Natural killer cell treated with Interleukin-12 subunit alpha and Interleukin-12 subunit beta and Interleukin-15 and Interleukin-18, amount 100 ng/mL, for 72 hours (primary cell): ENCODE measurements at regions not wholly inside any gene's neighbourhood (a gene's known extent, or its start where the extent isn't known, plus 50 kb on each side); places are given as distances from the start of the nearest gene placed in this dataset.

Experiments
- ATAC-seq, 2 donors: fragments of 150-1000 bp; cut with Tn5 transposase in 1 of 2; sonication (Bioruptor Pico), chemical (Tn5 transposase) in 1 of 2; 2 replicates each; pipeline ENCODE4 v1.10.0; 2021
- DNase-seq: peaks from one replicate; pipeline ENCODE4 v3.0.0; 2022; ENCODE audit warnings: low spot score
- H3K27ac Mint-ChIP-seq, 2 donors: 1 replicate in 1 of 2; 2 replicates in 1 of 2; pipeline ENCODE4 v1.8.0; 2022; ENCODE audit warnings: mixed read lengths in 2 of 2, mild to moderate bottlenecking in 1 of 2, moderate library complexity in 1 of 2
- H3K27me3 Mint-ChIP-seq, 2 donors: 1 replicate in 1 of 2; 2 replicates in 1 of 2; pipeline ENCODE4 v1.8.0; 2022; ENCODE audit warnings: mixed read lengths in 2 of 2
- H3K36me3 Mint-ChIP-seq: one replicate; pipeline ENCODE4 v1.8.0; 2022; ENCODE audit warnings: mixed read lengths
- H3K4me1 Mint-ChIP-seq, 2 donors: 1 replicate in 1 of 2; 2 replicates in 1 of 2; pipeline ENCODE4 v1.8.0; 2022; ENCODE audit warnings: low read depth in 2 of 2, mixed read lengths in 2 of 2, mild to moderate bottlenecking in 1 of 2
- H3K4me3 Mint-ChIP-seq: one replicate; pipeline ENCODE4 v1.8.0; 2022; ENCODE audit warnings: mixed read lengths
- H3K9me3 Mint-ChIP-seq: 2 replicates; pipeline ENCODE4 v1.8.0; 2022; ENCODE audit warnings: mixed read lengths

DNA sequence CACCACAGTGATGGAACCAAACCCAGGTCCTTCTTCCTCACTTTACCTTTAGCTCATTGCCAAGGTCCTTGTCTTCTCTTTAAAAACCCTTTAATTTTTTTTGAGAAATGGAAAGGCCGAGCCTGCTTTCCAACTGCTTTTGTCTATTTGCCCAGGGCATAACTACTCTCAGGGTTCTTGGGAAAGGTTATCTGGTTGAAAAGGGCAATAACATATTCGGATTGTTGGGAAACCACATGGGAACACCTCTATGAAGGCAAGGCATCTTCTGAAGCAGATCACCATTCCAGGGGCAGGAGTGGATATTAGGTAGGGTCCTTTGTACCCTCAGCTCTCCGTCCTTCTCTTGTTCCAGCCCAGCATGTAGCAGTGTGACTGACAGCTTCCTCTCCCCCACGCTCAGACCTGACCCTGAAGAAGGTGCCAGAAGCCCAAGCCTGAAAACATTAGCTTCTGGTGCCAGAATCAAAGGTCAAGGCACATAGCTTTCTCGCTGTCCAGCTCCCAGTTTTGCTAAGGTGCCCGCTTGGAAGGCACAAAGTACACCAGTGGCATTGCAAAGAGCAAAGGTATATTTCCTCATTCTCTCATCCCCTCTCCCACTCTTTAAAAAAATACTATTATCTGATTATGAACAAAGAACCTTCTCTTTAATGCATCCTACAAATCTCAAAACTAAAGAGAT, 123.2 kb upstream of the LINC00305 start:
- H3K9me3 Mint-ChIP-seq = peaks cover 22% of the 10 kb centered on the region
- ATAC-seq (no peak), DNase-seq (no peak)
- H3K36me3 Mint-ChIP-seq = no peaks in the 10 kb centered on the region
- no peaks in the 10 kb centered on the region for H3K4me1 Mint-ChIP-seq
- H3K4me3 Mint-ChIP-seq = no peak overlapping the region
- no peaks in the 10 kb centered on the region for H3K27me3 Mint-ChIP-seq
- no peak overlapping the region for H3K27ac Mint-ChIP-seq

DNA sequence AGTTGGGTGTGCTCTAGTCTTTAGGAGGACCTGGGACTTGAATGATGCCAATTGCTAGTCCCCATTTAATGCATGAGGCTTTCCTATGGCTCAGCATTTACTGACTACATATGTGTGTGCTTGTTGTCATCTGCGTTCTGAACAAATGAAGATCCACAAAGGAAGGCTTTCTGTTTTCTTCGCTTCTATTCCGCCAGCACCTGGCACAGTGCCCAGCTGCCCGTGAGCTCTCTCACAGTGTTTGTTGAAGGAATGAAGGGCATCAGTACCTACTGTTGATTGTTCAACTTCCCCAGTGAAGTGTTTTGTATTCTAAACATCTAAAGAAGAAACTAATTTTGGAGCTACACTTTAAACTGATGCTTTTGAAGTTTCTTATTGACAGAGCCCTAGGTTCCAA, 122.4 kb upstream of the LINC00305 start:
- Mint-ChIP-seq H3K27ac (no peak overlapping the region), H3K36me3 (no peaks in the 10 kb centered on the region), H3K27me3 (no peaks in the 10 kb centered on the region), H3K4me1 (no peaks in the 10 kb centered on the region), H3K9me3 (peaks cover 19% of the 10 kb centered on the region), H3K4me3 (no peak overlapping the region)
- ATAC-seq = no peak
- no peak for DNase-seq

- H3K27me3 Mint-ChIP-seq = no peaks in the 10 kb centered on the region
- H3K27ac Mint-ChIP-seq = no peak overlapping the region
- H3K4me3 Mint-ChIP-seq = no peak overlapping the region
- H3K9me3 Mint-ChIP-seq = peaks cover 19% of the 10 kb centered on the region
- DNase-seq (no peak), ATAC-seq (no peak)
- H3K4me1 Mint-ChIP-seq = no peaks in the 10 kb centered on the region
- H3K36me3 Mint-ChIP-seq = no peaks in the 10 kb centered on the region
These were observed 121.7 kb upstream of the LINC00305 start for GRCh38 chr18:64270608-64271007.

DNA sequence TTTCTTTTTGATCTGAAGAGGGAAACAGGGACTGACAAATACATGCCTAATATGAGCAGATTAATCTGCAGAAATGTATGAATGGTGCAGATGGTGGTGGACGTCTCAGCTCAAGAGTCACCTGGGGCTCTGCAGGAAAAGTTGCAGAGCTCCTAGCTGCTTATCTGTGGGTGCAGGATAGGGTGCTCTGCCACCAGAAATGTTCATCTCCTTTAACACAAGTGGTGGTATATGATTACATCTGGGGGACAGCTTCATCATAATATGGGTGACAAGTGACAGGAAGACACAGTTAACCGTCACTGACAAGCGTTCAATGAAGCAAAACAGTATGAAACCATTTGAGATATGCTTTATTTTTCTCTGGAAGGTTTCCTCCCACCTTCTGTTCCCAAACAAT, 121.2 kb upstream of the LINC00305 start:
- ATAC-seq = no peak
- peaks cover 19% of the 10 kb centered on the region for H3K9me3 Mint-ChIP-seq

GRCh38 chr18:64264171-64264570, 115.3 kb upstream of the LINC00305 start:
- Mint-ChIP-seq H3K27ac (no peak overlapping the region), H3K9me3 (peaks cover 6% of the 10 kb centered on the region), H3K4me3 (no peak overlapping the region), H3K27me3 (no peaks in the 10 kb centered on the region), H3K36me3 (no peaks in the 10 kb centered on the region), H3K4me1 (no peaks in the 10 kb centered on the region)
- DNase-seq = no peak
- ATAC-seq = no peak

More for the DNA sequence above, 121.2 kb upstream of the LINC00305 start:
- Mint-ChIP-seq H3K36me3 (no peaks in the 10 kb centered on the region), H3K4me3 (no peak overlapping the region), H3K27me3 (no peaks in the 10 kb centered on the region), H3K27ac (no peak overlapping the region), H3K4me1 (no peaks in the 10 kb centered on the region)
- DNase-seq = no peak

GRCh38 chr18:64260810-64261209, 111.9 kb upstream of the LINC00305 start:
- no peak for ATAC-seq
- Mint-ChIP-seq H3K4me3 (no peak overlapping the region), H3K4me1 (no peaks in the 10 kb centered on the region), H3K9me3 (peaks cover 8% of the 10 kb centered on the region), H3K27me3 (no peaks in the 10 kb centered on the region), H3K36me3 (no peaks in the 10 kb centered on the region), H3K27ac (no peak overlapping the region)
- DNase-seq = no peak

DNA sequence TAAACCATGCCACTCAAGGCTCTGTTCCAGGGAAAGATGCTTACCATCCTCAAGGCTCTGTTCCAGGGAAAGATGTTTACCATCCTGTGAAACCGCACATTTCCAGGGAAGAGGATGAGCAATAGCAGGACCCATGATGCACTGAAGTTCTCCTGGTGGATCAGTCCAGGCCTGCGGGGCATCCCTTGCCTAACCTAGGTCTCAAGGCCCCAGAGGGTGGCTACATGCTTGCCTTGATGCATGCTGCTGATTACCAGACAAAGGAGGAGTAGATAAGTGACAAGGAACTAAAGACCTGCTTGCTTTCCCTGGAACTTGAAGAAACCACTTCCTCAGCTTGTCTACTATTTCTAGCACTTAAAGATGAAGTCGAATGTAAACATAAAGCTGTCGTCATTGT, 111.0 kb upstream of the LINC00305 start:
- DNase-seq (no peak), ATAC-seq (no peak)
- no peak overlapping the region for H3K4me3 Mint-ChIP-seq
- H3K27me3 Mint-ChIP-seq = no peaks in the 10 kb centered on the region
- no peaks in the 10 kb centered on the region for H3K36me3 Mint-ChIP-seq
- H3K27ac Mint-ChIP-seq = no peak overlapping the region
- no peaks in the 10 kb centered on the region for H3K4me1 Mint-ChIP-seq
- peaks cover 11% of the 10 kb centered on the region for H3K9me3 Mint-ChIP-seq

- Mint-ChIP-seq H3K36me3 (no peaks in the 10 kb centered on the region), H3K9me3 (peaks cover 9% of the 10 kb centered on the region), H3K4me1 (no peaks in the 10 kb centered on the region), H3K27ac (no peak overlapping the region), H3K27me3 (no peaks in the 10 kb centered on the region), H3K4me3 (no peak overlapping the region)
- no peak for ATAC-seq
- no peak for DNase-seq
These were observed 109.3 kb upstream of the LINC00305 start for GRCh38 chr18:64258111-64258650.

DNA sequence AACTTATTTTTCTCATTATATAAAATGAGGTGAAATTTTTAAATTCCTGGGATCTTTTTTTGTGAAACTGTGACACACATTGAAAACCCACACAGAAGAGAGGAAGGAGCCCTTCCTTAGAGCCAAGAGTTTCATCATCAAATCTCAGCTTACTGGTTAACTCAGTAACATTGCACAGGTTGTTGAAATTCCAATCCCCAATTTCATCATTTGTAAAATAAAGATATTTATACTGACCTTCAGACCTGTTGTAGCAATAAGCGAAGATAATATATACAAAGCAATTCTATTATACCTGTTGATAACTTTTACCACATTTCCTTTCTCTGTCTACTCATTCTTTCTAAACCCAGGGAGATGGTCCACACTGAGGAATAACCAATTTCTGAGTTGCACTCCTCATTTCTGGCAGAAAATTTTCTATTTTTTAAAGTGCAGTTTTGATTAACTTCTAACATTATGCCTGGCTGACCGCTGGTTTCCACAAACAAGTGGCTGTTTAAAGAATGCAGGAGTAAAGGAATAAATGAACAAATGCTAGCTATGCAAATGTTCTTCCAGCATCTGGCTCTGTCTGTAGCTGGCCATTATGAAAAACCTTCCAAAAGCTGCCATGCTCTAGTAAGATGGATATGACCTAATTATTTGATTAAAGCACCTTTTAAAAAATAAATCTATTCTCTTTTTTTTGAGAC, 105.7 kb upstream of the LINC00305 start:
- no peak overlapping the region for H3K27ac Mint-ChIP-seq
- H3K4me3 Mint-ChIP-seq = no peak overlapping the region
- DNase-seq = no peak
- peaks cover 11% of the 10 kb centered on the region for H3K9me3 Mint-ChIP-seq
- H3K36me3 Mint-ChIP-seq = no peaks in the 10 kb centered on the region
- no peak for ATAC-seq
- no peaks in the 10 kb centered on the region for H3K27me3 Mint-ChIP-seq
- H3K4me1 Mint-ChIP-seq = no peaks in the 10 kb centered on the region

DNA sequence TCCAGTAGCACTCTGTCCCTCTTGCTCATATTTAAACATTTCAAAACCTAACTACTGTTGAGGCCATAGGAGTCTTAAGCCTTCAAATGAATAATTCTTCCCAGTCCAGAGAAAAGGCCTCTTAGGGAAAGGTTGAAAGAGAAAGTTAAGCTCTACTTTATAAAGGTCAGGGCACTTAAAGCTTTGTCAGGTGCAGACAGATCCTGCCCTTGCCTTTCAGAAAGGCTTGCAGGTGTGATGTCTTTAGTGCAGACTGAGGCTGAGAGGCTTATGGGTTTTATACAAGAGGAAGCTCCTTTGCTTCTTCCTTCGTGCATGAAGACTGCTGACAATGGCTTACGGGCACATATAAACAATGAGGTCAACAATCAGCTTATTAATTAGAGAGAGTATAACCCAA, 105.0 kb upstream of the LINC00305 start:
- H3K4me1 Mint-ChIP-seq = no peaks in the 10 kb centered on the region
- H3K27ac Mint-ChIP-seq = no peak overlapping the region
- no peaks in the 10 kb centered on the region for H3K36me3 Mint-ChIP-seq
- H3K4me3 Mint-ChIP-seq = no peak overlapping the region
- no peaks in the 10 kb centered on the region for H3K27me3 Mint-ChIP-seq
- DNase-seq = no peak
- peaks cover 14% of the 10 kb centered on the region for H3K9me3 Mint-ChIP-seq
- no peak for ATAC-seq

DNA sequence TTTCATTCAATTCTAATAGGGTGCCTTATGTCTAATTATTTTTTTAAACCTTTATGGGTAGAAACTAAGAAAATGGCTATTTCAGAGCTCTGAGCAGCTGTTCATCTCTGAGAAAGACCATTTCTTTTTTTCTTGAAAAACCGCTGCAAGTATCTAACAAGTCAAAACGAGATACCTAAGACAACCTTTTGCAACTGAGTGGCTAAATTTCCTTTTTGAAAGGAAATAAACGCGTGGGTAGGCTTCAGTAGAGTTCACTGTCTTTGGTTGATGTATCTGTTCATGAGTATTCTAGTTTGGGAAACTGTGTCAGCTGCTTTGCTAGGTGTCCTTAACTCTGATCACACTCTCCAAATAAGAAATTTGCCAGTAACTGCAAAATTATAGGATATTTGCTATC, 104.3 kb upstream of the LINC00305 start:
- no peak overlapping the region for H3K27ac Mint-ChIP-seq
- no peaks in the 10 kb centered on the region for H3K27me3 Mint-ChIP-seq
- H3K4me3 Mint-ChIP-seq = no peak overlapping the region
- H3K36me3 Mint-ChIP-seq = no peaks in the 10 kb centered on the region
- no peak for DNase-seq
- H3K4me1 Mint-ChIP-seq = no peaks in the 10 kb centered on the region
- peaks cover 12% of the 10 kb centered on the region for H3K9me3 Mint-ChIP-seq
- no peak for ATAC-seq

- no peaks in the 10 kb centered on the region for H3K4me1 Mint-ChIP-seq
- ATAC-seq (no peak), DNase-seq (no peak)
- H3K27ac Mint-ChIP-seq = no peak overlapping the region
- peaks cover 12% of the 10 kb centered on the region for H3K9me3 Mint-ChIP-seq
- H3K36me3 Mint-ChIP-seq = no peaks in the 10 kb centered on the region
- H3K27me3 Mint-ChIP-seq = no peaks in the 10 kb centered on the region
- no peak overlapping the region for H3K4me3 Mint-ChIP-seq
These were observed 99.9 kb upstream of the LINC00305 start for GRCh38 chr18:64248836-64249235.

DNA sequence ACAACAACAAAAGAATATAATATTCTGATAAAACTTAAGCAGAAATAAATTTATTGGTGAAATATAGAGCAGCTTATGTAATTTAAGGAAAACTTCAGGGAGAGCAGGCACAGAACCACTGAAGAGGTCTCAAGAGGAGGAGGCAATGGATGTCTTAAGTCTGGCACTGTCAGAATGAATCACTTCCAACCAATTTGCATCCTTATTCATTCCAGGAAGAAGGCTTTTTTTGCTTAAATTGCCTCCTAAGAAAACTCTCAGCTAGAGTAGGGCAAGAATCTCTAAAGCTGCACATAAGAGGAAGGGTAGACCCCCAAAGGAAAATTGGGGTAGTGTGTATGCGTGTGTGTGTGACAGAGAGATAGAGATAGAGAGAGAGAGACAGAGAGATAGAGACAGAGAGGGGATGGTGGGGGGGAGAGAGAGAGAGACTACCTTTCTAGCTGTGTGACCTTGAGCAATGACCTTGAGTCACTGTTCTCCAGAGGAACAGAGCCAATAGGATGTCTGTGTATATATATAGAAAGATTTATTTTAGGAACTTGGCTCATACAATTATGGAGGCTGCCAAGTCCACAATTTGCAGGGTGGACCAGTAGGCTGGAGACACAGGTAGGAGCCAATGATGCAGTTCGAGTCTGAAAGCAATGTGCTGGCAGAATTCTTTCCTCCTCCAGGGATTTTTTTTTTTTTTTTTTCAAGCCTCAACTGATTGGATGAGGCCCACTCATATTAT, 96.4 kb upstream of the LINC00305 start:
- ATAC-seq (no peak), DNase-seq (no peak)
- H3K4me3 Mint-ChIP-seq = no peak overlapping the region
- H3K36me3 Mint-ChIP-seq = no peaks in the 10 kb centered on the region
- no peaks in the 10 kb centered on the region for H3K27me3 Mint-ChIP-seq
- H3K4me1 Mint-ChIP-seq = no peaks in the 10 kb centered on the region
- H3K27ac Mint-ChIP-seq = no peak overlapping the region
- H3K9me3 Mint-ChIP-seq = peaks cover 10% of the 10 kb centered on the region

DNA sequence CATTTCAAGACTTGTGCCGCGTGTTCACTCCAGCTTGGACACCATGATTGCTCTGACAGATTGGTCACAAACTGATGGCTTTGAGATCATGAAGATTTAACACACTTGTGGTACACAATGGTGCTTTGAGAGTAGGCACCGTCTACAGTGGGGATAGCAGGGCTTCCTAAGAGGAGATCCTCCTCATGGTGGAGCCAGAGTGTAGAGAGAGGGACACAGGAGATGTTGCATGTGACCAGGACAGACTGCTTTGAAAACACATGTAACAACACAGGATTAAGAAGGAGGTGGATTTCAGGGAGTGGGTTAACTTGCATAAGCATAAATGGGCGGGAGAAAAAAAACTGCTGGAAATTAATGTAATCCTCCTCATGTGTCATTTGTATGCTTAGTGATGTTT, 95.7 kb upstream of the LINC00305 start:
- no peaks in the 10 kb centered on the region for H3K4me1 Mint-ChIP-seq
- ATAC-seq (no peak), DNase-seq (no peak)
- H3K27me3 Mint-ChIP-seq = no peaks in the 10 kb centered on the region
- peaks cover 9% of the 10 kb centered on the region for H3K9me3 Mint-ChIP-seq
- no peak overlapping the region for H3K27ac Mint-ChIP-seq
- H3K4me3 Mint-ChIP-seq = no peak overlapping the region
- no peaks in the 10 kb centered on the region for H3K36me3 Mint-ChIP-seq
